Right lobe of liver (tissue), 6 donors: ENCODE measurements at regions not wholly inside any gene's neighbourhood (a gene's known extent, or its start where the extent isn't known, plus 50 kb on each side); places are given as distances from the start of the nearest gene placed in this dataset.

ENCODE experiments used
- ATAC-seq, 4 donors: fragments of 200-7000 bp; cut with Tn5 transposase; one replicate each; pipeline ENCODE4 v1.9.1; 2020; ENCODE audit warnings: mild to moderate bottlenecking in 4 of 4, moderate library complexity in 4 of 4
- DNase-seq, 3 donors: peaks; one replicate each; pipeline ENCODE4 v3.0.0-alpha.2; 2020
- H3K27ac ChIP-seq, 3 donors: fragments of 200-600 bp; one replicate each; pipeline ENCODE4 v1.8.0; 2022
- H3K27me3 ChIP-seq, 2 donors: fragments of 200-600 bp; one replicate each; pipeline ENCODE4 v1.8.0; 2022
- H3K36me3 ChIP-seq, 4 donors: fragments of 200-600 bp; sonication (generic) in 1 of 4; one replicate each; pipeline versions ENCODE4 v1.5.1 to v1.8.0; 2017 to 2022; ENCODE audit warnings: control low read depth in 1 of 4
- H3K4me1 ChIP-seq, 4 donors: fragments of 200-600 bp; sonication (generic) in 1 of 4; one replicate each; pipeline versions ENCODE4 v1.5.1 to v1.8.0; 2017 to 2022; ENCODE audit warnings: control low read depth in 1 of 4
- H3K4me3 ChIP-seq, 3 donors: fragments of 200-600 bp; one replicate each; pipeline ENCODE4 v1.8.0; 2022
- H3K9me3 ChIP-seq, 4 donors: fragments of 200-600 bp; sonication (generic) in 1 of 4; one replicate each; pipeline versions ENCODE4 v1.5.1 to v1.8.0; 2017 to 2022; ENCODE audit warnings: control low read depth in 1 of 4
- CTCF ChIP-seq, 4 donors: fragments of 200-600 bp in 3 of 4; fragments of 450-650 bp in 1 of 4; IDR thresholded peaks; one replicate each; pipeline versions ENCODE4 v1.5.1 to v1.8.0; 2016 to 2022; ENCODE audit warnings: antibody characterized with exemption in 4 of 4, mild to moderate bottlenecking in 2 of 4
- POLR2A ChIP-seq: fragments of 450-650 bp; IDR thresholded peaks from one replicate; pipeline ENCODE4 v1.6.1; 2017; ENCODE audit warnings: antibody characterized with exemption, mild to moderate bottlenecking
- WGBS: methylation state at CpG from one replicate; pipeline ENCODE4 v1.1.6; 2018; ENCODE audit warnings: low coverage, low lambda C conversion rate; ENCODE audit not compliant: insufficient coverage; ENCODE audit errors: missing lambda C conversion rate; 5-methylcytosine and 5-hydroxymethylcytosine counted together
- intact Hi-C, 2 donors: fragments of 100-400 bp; cut with DNase I; formaldehyde crosslinking; loops; one replicate each; pipeline versions ENCODE4 v1.11.2 to v1.14.1; 2022
- donor health status: DM: no; HTN: yes; CAD: no.
- donor health status: DM: no; HTN: no; CAD: no.
- donor health status: DM: no; HTN: no; CAD: no.
- donor health status: DM: no; HTN: yes; CAD: no.
- donor health status: DM: no; HTN: yes; CAD: no.

- intact Hi-C loops, result no loop called here
- ATAC-seq, result no peak
Measured at GRCh38 chr18:43876286-43876685, 599.0 kb upstream of the SYT4 start.

GRCh38 chr18:43876748-43877147, 599.5 kb upstream of the SYT4 start:
- 32% methylated on average over 4 of the region's 4 CpGs for WGBS
- H3K4me1 ChIP-seq, result no peaks in the 10 kb centered on the region
- TF ChIP-seq POLR2A (no peak), CTCF (IDR thresholded peaks at IDR 0.05) (no peak)
- no peak overlapping the region for H3K27ac ChIP-seq
- no peak overlapping the region for H3K4me3 ChIP-seq
- no peaks in the 10 kb centered on the region for H3K36me3 ChIP-seq
- ATAC-seq (no peak), DNase-seq (no peak)
- intact Hi-C loops, result no loop called here
- H3K9me3 ChIP-seq, result no peaks in the 10 kb centered on the region
- no peaks in the 10 kb centered on the region for H3K27me3 ChIP-seq

More at GRCh38 chr18:43876286-43876685, 599.0 kb upstream of the SYT4 start:
- TF ChIP-seq POLR2A, result no peak
- no peak for TF ChIP-seq CTCF (IDR thresholded peaks at IDR 0.05)
- Histone ChIP-seq H3K36me3 (no peaks in the 10 kb centered on the region), H3K27me3 (no peaks in the 10 kb centered on the region), H3K4me3 (no peak overlapping the region), H3K4me1 (no peaks in the 10 kb centered on the region), H3K9me3 (no peaks in the 10 kb centered on the region), H3K27ac (no peak overlapping the region)
- 51% methylated on average over 4 of the region's 4 CpGs for WGBS
- DNase-seq, result no peak

GRCh38 chr18:43877616-43878321, 600.5 kb upstream of the SYT4 start:
- no peaks in the 10 kb centered on the region for H3K4me1 ChIP-seq
- no peaks in the 10 kb centered on the region for H3K9me3 ChIP-seq
- H3K36me3 ChIP-seq, result no peaks in the 10 kb centered on the region
- TF ChIP-seq POLR2A (no peak), CTCF (IDR thresholded peaks at IDR 0.05) (no peak)
- 89% methylated on average over 3 of the region's 3 CpGs for WGBS
- ATAC-seq (no peak), DNase-seq (no peak)
- H3K27me3 ChIP-seq, result no peaks in the 10 kb centered on the region
- no peak overlapping the region for H3K4me3 ChIP-seq
- no peak overlapping the region for H3K27ac ChIP-seq
- intact Hi-C loops, result no loop called here

- intact Hi-C loops, result no loop called here
- no peak overlapping the region for H3K4me3 ChIP-seq
- 56% methylated on average over 3 of the region's 3 CpGs for WGBS
Measured at GRCh38 chr18:43879415-43879814, 602.1 kb upstream of the SYT4 start.

More at GRCh38 chr18:43879415-43879814, 602.1 kb upstream of the SYT4 start:
- Histone ChIP-seq H3K27me3 (no peaks in the 10 kb centered on the region), H3K36me3 (no peaks in the 10 kb centered on the region), H3K27ac (no peak overlapping the region), H3K4me1 (no peaks in the 10 kb centered on the region), H3K9me3 (no peaks in the 10 kb centered on the region)
- TF ChIP-seq CTCF (IDR thresholded peaks at IDR 0.05) (no peak), POLR2A (no peak)
- no peak for ATAC-seq
- no peak for DNase-seq
